ENCODE measurements at regions not wholly inside any gene's neighbourhood (a gene's known extent, or its start where the extent isn't known, plus 50 kb on each side); places are given as distances from the start of the nearest gene placed in this dataset.
A peak's percentile ranks its signal among the peaks of the same experiment; 100 is the strongest.

DNA sequence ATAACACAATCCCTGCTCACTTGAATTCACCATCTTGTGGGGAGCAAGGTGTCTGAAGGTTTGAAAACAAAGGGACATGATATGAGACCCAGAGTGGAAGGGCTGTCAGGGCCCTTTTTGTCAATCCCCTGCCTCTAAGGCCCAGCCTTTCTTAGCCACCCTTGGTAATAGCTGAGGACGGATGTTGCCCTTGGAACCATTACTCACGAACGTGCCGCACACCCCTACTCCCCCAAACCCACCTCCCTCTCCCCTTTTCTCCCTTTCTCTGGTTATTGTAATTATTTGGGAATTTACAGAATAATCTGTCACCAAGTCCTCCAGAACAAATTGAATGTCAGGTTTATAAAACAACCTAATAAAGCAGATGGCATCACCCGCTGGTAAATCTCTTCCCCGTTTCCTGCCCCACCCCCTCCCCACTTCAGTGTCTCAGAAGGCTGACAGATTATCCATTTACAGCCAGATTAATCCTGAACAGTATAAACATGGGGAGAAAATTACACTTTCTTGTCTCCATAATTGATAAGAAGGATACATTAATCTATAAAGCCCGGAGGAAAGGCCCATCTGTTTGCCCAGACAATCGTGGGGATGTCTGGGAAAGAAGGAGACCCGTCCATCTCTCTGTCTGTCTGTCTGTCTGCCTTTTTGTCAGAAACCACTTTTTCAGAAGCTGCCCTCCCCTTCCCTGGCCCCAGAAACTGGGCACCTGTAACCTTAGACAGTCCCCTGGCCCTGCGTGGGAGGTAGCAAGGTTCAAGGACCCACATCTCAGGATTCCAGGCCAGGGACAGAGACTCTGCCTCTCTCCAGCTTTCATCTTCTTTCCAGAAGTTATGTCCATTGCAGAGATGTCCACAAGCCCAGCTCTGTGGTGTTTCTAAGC, 60.6 kb upstream of the CD34 start:
- no peak for DNase-seq (ENCODE audit: low read depth in 2 of 2)

GRCh38 chr1:207970329-207971233, 59.7 kb upstream of the CD34 start:
- DNase-seq (ENCODE audit: low read depth in 2 of 2): no peak

GRCh38 chr1:207969528-207969927, 58.6 kb upstream of the CD34 start:
- no peak for DNase-seq (ENCODE audit: low read depth in 2 of 2)

DNA sequence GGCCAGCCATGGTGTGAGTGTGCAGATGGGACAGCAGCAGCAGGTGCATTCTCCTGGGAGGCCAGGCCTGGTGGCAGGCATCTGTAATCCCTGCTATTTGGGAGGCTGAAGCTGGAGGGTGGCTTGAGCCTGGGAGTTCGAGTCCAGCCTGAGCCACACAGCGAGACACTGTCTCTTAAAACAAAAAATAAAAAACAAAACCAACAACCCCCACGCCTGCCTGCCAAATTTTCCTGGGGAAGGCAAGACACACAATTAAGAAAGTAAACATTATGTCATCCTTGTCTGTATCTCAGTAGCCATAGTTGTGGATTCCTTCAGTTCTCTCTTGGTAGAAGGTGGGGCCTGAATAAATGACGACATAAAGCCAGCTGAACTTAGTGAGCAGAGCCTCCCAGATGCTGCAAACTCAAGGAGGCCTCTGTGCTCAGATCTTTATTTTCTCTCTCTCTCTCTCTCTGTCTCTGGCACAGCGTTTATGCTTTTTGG, 57.6 kb upstream of the CD34 start:
- DNase-seq (ENCODE audit: low read depth in 2 of 2): no peak

DNA sequence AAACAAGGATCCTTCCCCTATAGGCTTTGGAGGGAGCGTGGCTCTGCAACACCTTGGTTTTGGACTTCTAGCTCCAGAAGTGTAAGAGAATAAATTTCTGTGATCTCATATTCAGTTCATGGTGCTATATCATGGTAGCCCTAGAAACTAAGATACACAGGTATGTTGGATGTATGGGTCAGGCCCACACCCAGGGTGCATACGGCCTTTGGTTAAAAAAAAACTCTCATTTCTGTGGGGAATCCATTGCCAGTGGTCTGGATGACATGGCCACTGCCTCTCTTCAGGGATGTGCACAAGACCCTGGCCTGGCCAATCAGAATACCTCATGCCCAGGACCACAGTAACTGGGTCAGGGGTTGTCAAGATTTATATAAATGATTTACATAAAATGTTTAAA, 56.8 kb upstream of the CD34 start:
- DNase-seq (ENCODE audit: low read depth in 2 of 2): no peak

- DNase-seq (ENCODE audit: low read depth in 2 of 2): no peak
These were observed 55.6 kb upstream of the CD34 start for GRCh38 chr1:207966521-207966920.

- DNase-seq (ENCODE audit: low read depth in 2 of 2): no peak
These were observed 54.8 kb upstream of the CD34 start for GRCh38 chr1:207965392-207966387.

- DNase-seq (ENCODE audit: low read depth in 2 of 2): no peak
These were observed 53.5 kb upstream of the CD34 start for GRCh38 chr1:207964195-207964966.

DNA sequence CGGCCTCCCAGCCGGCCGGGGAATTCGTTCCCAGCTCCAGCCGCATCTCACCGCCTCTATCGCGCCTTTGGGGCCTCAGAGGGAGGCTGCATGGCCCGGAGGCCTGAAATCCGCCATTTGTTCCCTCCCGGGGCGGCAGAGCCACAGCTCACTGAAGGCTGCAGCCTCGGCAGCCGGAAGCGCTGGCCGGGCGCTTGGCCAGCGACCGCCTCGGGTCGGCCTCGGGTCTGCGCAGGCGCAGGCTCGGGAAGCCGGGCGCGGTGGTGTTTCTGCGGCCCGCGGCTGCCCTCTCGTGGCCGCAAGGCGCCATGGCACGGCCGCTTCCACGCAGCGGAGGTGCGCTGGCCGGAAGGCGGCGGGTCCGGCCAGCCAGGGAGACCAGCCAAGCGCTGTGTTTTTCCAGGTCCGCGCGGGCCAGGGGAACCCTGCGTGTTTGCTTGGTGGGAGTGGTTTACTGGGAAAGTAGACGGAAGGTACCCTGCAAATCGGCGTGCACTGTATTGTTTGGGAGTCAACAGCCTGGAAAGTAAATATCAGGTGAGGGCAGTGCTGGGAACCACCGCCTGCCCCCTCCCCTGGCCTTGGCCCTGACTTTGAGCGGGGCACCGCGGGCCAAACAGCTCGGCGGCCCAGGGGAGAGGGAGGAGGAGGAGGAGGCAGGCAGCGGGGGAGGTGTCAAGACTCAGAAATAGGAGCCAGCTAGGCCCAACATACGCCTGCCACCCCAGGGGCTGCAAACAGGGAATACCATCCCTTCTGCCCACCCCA, 52.7 kb upstream of the CD34 start:
- peak; percentile 47 to 65 for DNase-seq (ENCODE audit: low read depth in 2 of 2)

DNA sequence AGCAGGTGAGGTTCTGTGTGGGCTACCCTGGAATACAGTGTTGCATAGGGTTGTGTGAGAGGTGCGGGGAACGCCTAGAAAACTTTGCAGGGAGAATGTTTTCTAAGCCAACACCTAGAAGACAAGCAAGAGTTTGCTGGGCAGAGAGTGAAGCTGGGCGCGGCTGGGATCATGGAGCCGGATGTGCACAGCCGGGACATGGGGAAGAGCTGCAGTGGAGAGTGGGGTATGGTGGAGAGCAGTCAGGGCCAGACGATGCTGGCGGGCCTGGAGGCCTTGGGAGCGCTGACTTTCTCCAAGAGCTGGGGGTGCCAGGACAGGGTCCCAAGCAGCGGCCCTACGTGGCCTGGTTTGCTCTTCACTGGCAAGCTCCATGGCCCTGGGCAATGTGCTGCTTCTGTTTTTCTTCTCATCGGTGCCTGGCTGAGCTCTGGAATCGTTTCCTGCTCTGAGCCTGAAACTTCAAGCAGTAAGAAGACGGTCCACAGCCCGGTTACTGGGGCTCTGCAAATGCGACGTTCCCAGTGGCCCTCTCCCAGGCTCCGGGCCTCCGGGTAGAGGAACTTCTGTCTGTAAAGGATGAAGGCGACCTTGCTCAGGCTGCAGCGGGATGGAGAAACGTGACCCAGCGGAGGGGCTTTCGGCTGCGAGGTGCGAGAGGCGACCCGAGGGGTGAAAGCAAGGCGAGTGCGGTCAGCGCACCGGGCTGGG, 51.9 kb upstream of the CD34 start:
- peak in 1 of 2 donors; percentile 12 for DNase-seq (ENCODE audit: low read depth in 2 of 2)

Measured in stimulated activated CD8-positive, alpha-beta memory T cell treated with anti-CD3 and anti-CD28 coated beads, Interleukin-15, amount 100 ng/mL, for 4 hours (primary cell).